ENCODE measurements at regions not wholly inside any gene's neighbourhood (a gene's known extent, or its start where the extent isn't known, plus 50 kb on each side); places are given as distances from the start of the nearest gene placed in this dataset.

DNA sequence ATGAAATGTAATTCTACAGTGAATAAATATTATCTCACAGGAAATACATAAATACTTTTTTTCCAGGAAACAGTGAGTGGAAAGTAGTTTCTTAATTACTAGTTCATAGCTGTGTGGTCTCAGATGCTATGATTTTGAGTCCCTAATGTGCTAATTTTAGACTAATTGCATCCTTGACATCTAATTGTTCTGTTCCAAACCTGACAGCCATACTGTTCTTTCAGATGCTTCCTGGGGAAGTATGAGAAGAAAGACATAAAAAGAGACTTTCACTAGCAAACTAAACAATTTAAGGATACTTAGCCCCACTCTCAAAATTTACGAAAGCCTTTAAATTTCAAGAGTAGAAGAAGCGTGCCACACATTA lies 350.9 kb upstream of the CDH20 start:
- Histone ChIP-seq H3K36me3 (ENCODE audit: control insufficient read depth, insufficient read depth, low read length) (no peaks in the 10 kb centered on the region), H2AFZ (ENCODE audit: low read depth, low read length) (no peak overlapping the region), H3K4me3 (no peak overlapping the region), H3K27me3 (ENCODE audit: control insufficient read depth in 2 of 2, insufficient read depth in 2 of 2, low read length in 2 of 2) (no peaks in the 10 kb centered on the region), H3K79me2 (ENCODE audit: control insufficient read depth, insufficient read depth, low read length) (no peaks in the 10 kb centered on the region), H3K4me1 (replicated peaks in 1 of 2; ENCODE audit: control insufficient read depth in 2 of 2, insufficient read depth in 2 of 2, low read length in 2 of 2) (no peaks in the 10 kb centered on the region), H3K9me3 (replicated peaks; ENCODE audit: control insufficient read depth, insufficient read depth, low read depth, low read length) (no peaks in the 10 kb centered on the region), H4K20me1 (replicated peaks; ENCODE audit: control insufficient read depth, insufficient read depth, low read length) (no peaks in the 10 kb centered on the region), H3K4me2 (ENCODE audit: insufficient read depth, low read length) (no peak overlapping the region), H3K9ac (ENCODE audit: insufficient read depth in 1 of 2, low read depth in 2 of 2, low read length in 2 of 2) (no peak overlapping the region), H3K9me1 (ENCODE audit: control insufficient read depth, insufficient read depth, low read length) (no peaks in the 10 kb centered on the region), H3K27ac (ENCODE audit: extremely low read depth, low read depth, low read length) (no peak overlapping the region)
- BruUV-seq (replicated peaks), result no TSS peak
- 4% methylated on average over 2 of the region's 2 CpGs for WGBS (ENCODE audit: insufficient coverage, low coverage, missing lambda C conversion rate)
- in situ Hi-C loops (cut with MboI), result no loop called here
- no peak for ATAC-seq
- TF ChIP-seq SIN3B (IDR thresholded peaks at IDR 0.05; ENCODE audit: low read depth), result no peak
- no peak for TF ChIP-seq RBM17 (IDR thresholded peaks at IDR 0.05; ENCODE audit: borderline replicate concordance, low read depth, low read length)
- no peak for TF ChIP-seq SMARCE1 (IDR thresholded peaks at IDR 0.05)
- no peak for FAIRE-seq
- ChIA-PET POLR2A (no interaction called here), CTCF (ENCODE audit: low intra/inter-chr PET ratio) (no interaction called here)
- intact Hi-C loops (cut with micrococcal nuclease), result no loop called here
- DNase-seq (ENCODE audit: extremely low read depth in 1 of 4, low spot score in 3 of 4), result no peak

DNA sequence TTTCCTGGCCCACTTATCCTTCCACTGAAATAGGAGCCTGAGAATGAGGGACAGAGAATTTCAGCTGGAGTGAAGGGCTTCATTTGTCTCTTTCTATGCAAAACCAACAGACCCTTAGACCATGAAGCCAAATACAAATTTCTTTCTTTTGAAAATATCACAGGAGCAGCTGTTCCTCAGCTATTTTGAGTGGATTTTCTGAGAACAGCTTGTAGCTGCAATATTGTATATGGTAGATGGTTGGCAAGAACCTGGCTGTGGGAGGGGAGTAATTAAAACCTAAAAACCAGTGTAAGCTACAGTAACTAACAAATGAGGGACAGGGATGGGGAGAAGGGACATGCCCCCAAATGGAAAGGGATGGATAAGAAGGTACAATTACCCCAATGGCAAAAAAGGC lies 350.3 kb upstream of the CDH20 start:
- ChIA-PET POLR2A (no interaction called here), CTCF (ENCODE audit: low intra/inter-chr PET ratio) (no interaction called here)
- FAIRE-seq (no peak), DNase-seq (ENCODE audit: extremely low read depth in 1 of 4, low spot score in 3 of 4) (no peak), ATAC-seq (no peak)
- Histone ChIP-seq H3K9me1 (ENCODE audit: control insufficient read depth, insufficient read depth, low read length) (no peaks in the 10 kb centered on the region), H4K20me1 (replicated peaks; ENCODE audit: control insufficient read depth, insufficient read depth, low read length) (no peaks in the 10 kb centered on the region), H3K9ac (ENCODE audit: insufficient read depth in 1 of 2, low read depth in 2 of 2, low read length in 2 of 2) (no peak overlapping the region), H3K4me1 (replicated peaks in 1 of 2; ENCODE audit: control insufficient read depth in 2 of 2, insufficient read depth in 2 of 2, low read length in 2 of 2) (no peaks in the 10 kb centered on the region), H3K4me3 (no peak overlapping the region), H3K27ac (ENCODE audit: extremely low read depth, low read depth, low read length) (no peak overlapping the region), H3K4me2 (ENCODE audit: insufficient read depth, low read length) (no peak overlapping the region), H3K79me2 (ENCODE audit: control insufficient read depth, insufficient read depth, low read length) (no peaks in the 10 kb centered on the region), H2AFZ (ENCODE audit: low read depth, low read length) (no peak overlapping the region), H3K36me3 (ENCODE audit: control insufficient read depth, insufficient read depth, low read length) (no peaks in the 10 kb centered on the region), H3K27me3 (ENCODE audit: control insufficient read depth in 2 of 2, insufficient read depth in 2 of 2, low read length in 2 of 2) (no peaks in the 10 kb centered on the region), H3K9me3 (replicated peaks; ENCODE audit: control insufficient read depth, insufficient read depth, low read depth, low read length) (no peaks in the 10 kb centered on the region)
- BruUV-seq (replicated peaks), result no TSS peak
- intact Hi-C loops (cut with micrococcal nuclease), result no loop called here
- in situ Hi-C loops (cut with MboI), result no loop called here
- TF ChIP-seq ZNF12 (CRISPR knock-in tag; IDR thresholded peaks at IDR 0.05), result no peak
- TF ChIP-seq, protein P1, sequence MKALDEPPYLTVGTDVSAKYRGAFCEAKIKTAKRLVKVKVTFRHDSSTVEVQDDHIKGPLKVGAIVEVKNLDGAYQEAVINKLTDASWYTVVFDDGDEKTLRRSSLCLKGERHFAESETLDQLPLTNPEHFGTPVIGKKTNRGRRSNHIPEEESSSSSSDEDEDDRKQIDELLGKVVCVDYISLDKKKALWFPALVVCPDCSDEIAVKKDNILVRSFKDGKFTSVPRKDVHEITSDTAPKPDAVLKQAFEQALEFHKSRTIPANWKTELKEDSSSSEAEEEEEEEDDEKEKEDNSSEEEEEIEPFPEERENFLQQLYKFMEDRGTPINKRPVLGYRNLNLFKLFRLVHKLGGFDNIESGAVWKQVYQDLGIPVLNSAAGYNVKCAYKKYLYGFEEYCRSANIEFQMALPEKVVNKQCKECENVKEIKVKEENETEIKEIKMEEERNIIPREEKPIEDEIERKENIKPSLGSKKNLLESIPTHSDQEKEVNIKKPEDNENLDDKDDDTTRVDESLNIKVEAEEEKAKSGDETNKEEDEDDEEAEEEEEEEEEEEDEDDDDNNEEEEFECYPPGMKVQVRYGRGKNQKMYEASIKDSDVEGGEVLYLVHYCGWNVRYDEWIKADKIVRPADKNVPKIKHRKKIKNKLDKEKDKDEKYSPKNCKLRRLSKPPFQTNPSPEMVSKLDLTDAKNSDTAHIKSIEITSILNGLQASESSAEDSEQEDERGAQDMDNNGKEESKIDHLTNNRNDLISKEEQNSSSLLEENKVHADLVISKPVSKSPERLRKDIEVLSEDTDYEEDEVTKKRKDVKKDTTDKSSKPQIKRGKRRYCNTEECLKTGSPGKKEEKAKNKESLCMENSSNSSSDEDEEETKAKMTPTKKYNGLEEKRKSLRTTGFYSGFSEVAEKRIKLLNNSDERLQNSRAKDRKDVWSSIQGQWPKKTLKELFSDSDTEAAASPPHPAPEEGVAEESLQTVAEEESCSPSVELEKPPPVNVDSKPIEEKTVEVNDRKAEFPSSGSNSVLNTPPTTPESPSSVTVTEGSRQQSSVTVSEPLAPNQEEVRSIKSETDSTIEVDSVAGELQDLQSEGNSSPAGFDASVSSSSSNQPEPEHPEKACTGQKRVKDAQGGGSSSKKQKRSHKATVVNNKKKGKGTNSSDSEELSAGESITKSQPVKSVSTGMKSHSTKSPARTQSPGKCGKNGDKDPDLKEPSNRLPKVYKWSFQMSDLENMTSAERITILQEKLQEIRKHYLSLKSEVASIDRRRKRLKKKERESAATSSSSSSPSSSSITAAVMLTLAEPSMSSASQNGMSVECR (CRISPR knock-in tag; IDR thresholded peaks at IDR 0.05), result no peak
- TF ChIP-seq GATA2 (CRISPR knock-in tag; IDR thresholded peaks at IDR 0.05), result no peak
- TF ChIP-seq ETS2 (tag; IDR thresholded peaks at IDR 0.05; ENCODE audit: borderline replicate concordance, poor library complexity, severe bottlenecking), result no peak
- no peak for TF ChIP-seq BRCA1 (IDR thresholded peaks at IDR 0.05)
- no peak for TF ChIP-seq BRCA1 (CRISPR knock-in tag; IDR thresholded peaks at IDR 0.05)
- TF ChIP-seq SLC30A9 (CRISPR knock-in tag; IDR thresholded peaks at IDR 0.05), result no peak
- TF ChIP-seq, protein P2, sequence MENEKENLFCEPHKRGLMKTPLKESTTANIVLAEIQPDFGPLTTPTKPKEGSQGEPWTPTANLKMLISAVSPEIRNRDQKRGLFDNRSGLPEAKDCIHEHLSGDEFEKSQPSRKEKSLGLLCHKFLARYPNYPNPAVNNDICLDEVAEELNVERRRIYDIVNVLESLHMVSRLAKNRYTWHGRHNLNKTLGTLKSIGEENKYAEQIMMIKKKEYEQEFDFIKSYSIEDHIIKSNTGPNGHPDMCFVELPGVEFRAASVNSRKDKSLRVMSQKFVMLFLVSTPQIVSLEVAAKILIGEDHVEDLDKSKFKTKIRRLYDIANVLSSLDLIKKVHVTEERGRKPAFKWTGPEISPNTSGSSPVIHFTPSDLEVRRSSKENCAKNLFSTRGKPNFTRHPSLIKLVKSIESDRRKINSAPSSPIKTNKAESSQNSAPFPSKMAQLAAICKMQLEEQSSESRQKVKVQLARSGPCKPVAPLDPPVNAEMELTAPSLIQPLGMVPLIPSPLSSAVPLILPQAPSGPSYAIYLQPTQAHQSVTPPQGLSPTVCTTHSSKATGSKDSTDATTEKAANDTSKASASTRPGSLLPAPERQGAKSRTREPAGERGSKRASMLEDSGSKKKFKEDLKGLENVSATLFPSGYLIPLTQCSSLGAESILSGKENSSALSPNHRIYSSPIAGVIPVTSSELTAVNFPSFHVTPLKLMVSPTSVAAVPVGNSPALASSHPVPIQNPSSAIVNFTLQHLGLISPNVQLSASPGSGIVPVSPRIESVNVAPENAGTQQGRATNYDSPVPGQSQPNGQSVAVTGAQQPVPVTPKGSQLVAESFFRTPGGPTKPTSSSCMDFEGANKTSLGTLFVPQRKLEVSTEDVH (IDR thresholded peaks at IDR 0.05; ENCODE audit: low read depth, partially characterized antibody), result no peak
